ENCODE measurements at regions not wholly inside any gene's neighbourhood (a gene's known extent, or its start where the extent isn't known, plus 50 kb on each side); places are given as distances from the start of the nearest gene placed in this dataset.

GRCh38 chr17:63071797-63072196, 105.8 kb downstream of the TANC2 start:
- TF ChIP-seq CTCF (IDR thresholded peaks at IDR 0.05), result no peak
- Histone ChIP-seq H3K4me3 (no peak overlapping the region), H3K27ac (no peak overlapping the region), H3K4me1 (no peaks in the 10 kb centered on the region), H3K9me3 (no peaks in the 10 kb centered on the region), H3K36me3 (no peaks in the 10 kb centered on the region), H3K27me3 (no peaks in the 10 kb centered on the region)
- ATAC-seq (no peak), DNase-seq (no peak), FAIRE-seq (no peak)
- WGBS, 2 donors, result 76 to 84% methylated on average over 2 of the region's 2 CpGs
- intact Hi-C loops (cut with DNase I), result no loop called here

GRCh38 chr17:63075969-63076368, 109.9 kb downstream of the TANC2 start:
- H3K36me3 ChIP-seq, result no peaks in the 10 kb centered on the region
- DNase-seq (no peak), ATAC-seq (no peak), FAIRE-seq (no peak)
- 74 to 80% methylated on average over 1 of the region's 1 CpG for WGBS, 2 donors
- no peak overlapping the region for H3K4me3 ChIP-seq
- no peak for TF ChIP-seq CTCF (IDR thresholded peaks at IDR 0.05)
- no peak overlapping the region for H3K27ac ChIP-seq
- no peaks in the 10 kb centered on the region for H3K4me1 ChIP-seq
- intact Hi-C loops (cut with DNase I), result no loop called here
- H3K9me3 ChIP-seq, result no peaks in the 10 kb centered on the region
- no peaks in the 10 kb centered on the region for H3K27me3 ChIP-seq

DNA sequence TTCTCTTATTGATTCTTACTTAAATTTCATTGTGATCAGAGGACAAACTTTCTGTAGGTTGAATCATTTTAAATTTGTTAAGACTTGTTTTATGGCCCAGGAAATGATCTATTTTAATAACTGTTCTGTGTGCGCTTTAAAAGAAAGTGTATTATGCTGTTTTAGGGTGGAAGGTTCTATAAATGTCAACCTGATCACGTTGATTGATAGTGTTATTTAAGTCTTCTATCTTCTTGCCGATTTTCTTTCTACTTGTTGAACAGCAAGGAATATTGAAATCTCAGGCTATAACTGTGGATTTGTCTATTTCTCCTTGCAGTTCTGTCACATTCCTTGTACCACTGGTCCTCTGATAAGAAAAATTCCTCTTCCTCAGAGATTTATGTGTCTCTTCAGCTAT, 112.7 kb downstream of the TANC2 start:
- Histone ChIP-seq H3K27ac (no peak overlapping the region), H3K4me1 (no peaks in the 10 kb centered on the region), H3K36me3 (no peaks in the 10 kb centered on the region), H3K9me3 (no peaks in the 10 kb centered on the region), H3K27me3 (no peaks in the 10 kb centered on the region), H3K4me3 (no peak overlapping the region)
- no peak for TF ChIP-seq CTCF (IDR thresholded peaks at IDR 0.05)
- 78 to 79% methylated on average over 3 of the region's 3 CpGs for WGBS, 2 donors
- no peak for ATAC-seq
- intact Hi-C loops (cut with DNase I), result no loop called here
- no peak for DNase-seq
- no peak for FAIRE-seq

DNA sequence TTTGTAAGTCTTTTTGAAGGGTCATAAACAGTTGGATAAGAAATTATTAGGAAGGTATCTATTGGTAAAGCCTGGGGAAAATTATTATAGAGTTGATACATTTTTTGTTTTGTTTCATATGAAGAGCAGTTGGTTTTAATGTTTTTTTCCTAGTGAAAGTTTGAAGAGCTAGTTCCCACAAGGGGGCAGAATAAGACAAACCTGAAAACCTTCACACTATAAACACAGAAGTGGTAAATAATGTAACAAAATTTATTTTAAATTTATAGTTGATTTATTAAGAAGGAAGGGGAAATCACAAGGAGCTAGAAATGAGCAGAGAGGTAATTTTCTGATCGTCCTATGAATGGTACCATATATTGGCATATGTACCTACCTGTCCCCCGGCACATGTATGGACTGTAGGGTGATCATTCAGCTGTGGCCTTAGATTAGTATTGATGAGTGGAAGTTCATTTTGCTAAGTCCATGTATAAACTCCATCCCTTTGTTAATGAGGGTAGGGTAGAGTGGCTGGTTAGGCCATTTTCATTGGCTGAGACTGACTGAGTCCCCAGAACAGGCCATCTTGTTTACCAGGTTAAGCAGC, 116.3 kb downstream of the TANC2 start:
- H3K27me3 ChIP-seq, result no peaks in the 10 kb centered on the region
- ATAC-seq (peak in 2 of 4 donors; percentile 26 to 37), FAIRE-seq (peak; percentile 45), DNase-seq (no peak)
- no peak overlapping the region for H3K27ac ChIP-seq
- H3K4me1 ChIP-seq, result no peaks in the 10 kb centered on the region
- no peak overlapping the region for H3K4me3 ChIP-seq
- intact Hi-C loops (cut with DNase I), result no loop called here
- no peaks in the 10 kb centered on the region for H3K36me3 ChIP-seq
- H3K9me3 ChIP-seq, result no peaks in the 10 kb centered on the region
- 73 to 84% methylated on average over 2 of the region's 2 CpGs for WGBS, 2 donors
- TF ChIP-seq CTCF (IDR thresholded peaks at IDR 0.05), result peak in 1 of 4 donors; percentile 12

DNA sequence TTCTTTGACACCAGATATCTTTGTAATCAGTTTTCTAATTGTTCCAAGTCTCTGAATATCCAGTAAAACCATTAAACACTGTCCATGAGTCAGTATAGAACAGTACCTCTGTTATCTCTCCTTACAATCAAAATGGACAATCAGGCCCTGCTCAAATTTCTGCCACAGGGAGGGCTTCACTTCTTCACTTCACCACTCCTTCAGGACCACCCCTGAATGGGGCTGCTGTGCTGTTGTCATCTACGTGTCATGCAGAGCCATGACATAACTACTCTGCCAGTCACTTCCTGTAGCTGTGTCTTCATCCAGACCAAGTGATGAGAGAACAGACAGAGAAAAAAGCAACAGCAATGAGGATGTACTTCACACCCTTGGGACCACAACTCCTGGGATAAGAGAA, 116.9 kb downstream of the TANC2 start:
- WGBS, 2 donors, result 94 to 100% methylated on average over 1 of the region's 1 CpG
- Histone ChIP-seq H3K27ac (no peak overlapping the region), H3K27me3 (no peaks in the 10 kb centered on the region), H3K9me3 (no peaks in the 10 kb centered on the region), H3K4me3 (no peak overlapping the region), H3K4me1 (no peaks in the 10 kb centered on the region), H3K36me3 (no peaks in the 10 kb centered on the region)
- FAIRE-seq (no peak), DNase-seq (no peak), ATAC-seq (no peak)
- intact Hi-C loops (cut with DNase I), result no loop called here
- no peak for TF ChIP-seq CTCF (IDR thresholded peaks at IDR 0.05)
